Sigmoid colon (tissue), 6 donors: ENCODE measurements at regions not wholly inside any gene's neighbourhood (a gene's known extent, or its start where the extent isn't known, plus 50 kb on each side); places are given as distances from the start of the nearest gene placed in this dataset.

Experiments
- DNase-seq: peaks from one replicate; pipeline ENCODE4 v3.0.0-alpha.2; 2019
- H3K27ac ChIP-seq, 4 donors: fragments of 200-600 bp; sonication (generic); one replicate each; pipeline ENCODE4 v1.5.1; 2016 to 2019; ENCODE audit warnings: mild to moderate bottlenecking in 1 of 4
- H3K27me3 ChIP-seq, 3 donors: fragments of 200-600 bp; sonication (generic); one replicate each; pipeline ENCODE4 v1.5.1; 2019; ENCODE audit warnings: mild to moderate bottlenecking in 1 of 3
- H3K36me3 ChIP-seq, 4 donors: fragments of 200-600 bp; sonication (generic); one replicate each; pipeline ENCODE4 v1.5.1; 2016 to 2019
- H3K4me1 ChIP-seq, 4 donors: fragments of 200-600 bp; sonication (generic); one replicate each; pipeline ENCODE4 v1.5.1; 2017 to 2019
- H3K4me3 ChIP-seq, 4 donors: fragments of 200-600 bp; sonication (generic); one replicate each; pipeline ENCODE4 v1.5.1; 2017 to 2019; ENCODE audit warnings: mild to moderate bottlenecking in 2 of 4, moderate library complexity in 1 of 4
- H3K9me3 ChIP-seq, 4 donors: fragments of 200-600 bp in 3 of 4; sonication (generic) in 3 of 4; one replicate each; pipeline versions ENCODE4 v1.5.1 to v1.6.1; 2013 to 2019
- CTCF ChIP-seq, 4 experiments: fragments of 450-650 bp in 3 of 4; fragments of 200-600 bp in 1 of 4; IDR thresholded peaks; one replicate each; pipeline ENCODE4 v1.5.1; 2016 to 2019; ENCODE audit warnings: antibody characterized with exemption in 4 of 4, mild to moderate bottlenecking in 3 of 4, moderate library complexity in 2 of 4
- EP300 ChIP-seq, 4 donors: sonication (generic); formaldehyde crosslinking; IDR thresholded peaks; one replicate each; pipeline ENCODE4 v1.6.1; 2017; ENCODE audit warnings: antibody characterized with exemption in 4 of 4
- POLR2A ChIP-seq, 2 donors: fragments of 450-650 bp; IDR thresholded peaks; one replicate each; pipeline ENCODE4 v1.6.1; 2016; ENCODE audit warnings: antibody characterized with exemption in 2 of 2, mild to moderate bottlenecking in 2 of 2, moderate library complexity in 2 of 2
- POLR2AphosphoS5 ChIP-seq, 4 donors: sonication (generic); formaldehyde crosslinking; IDR thresholded peaks; one replicate each; pipeline ENCODE4 v1.6.1; 2017; ENCODE audit warnings: antibody characterized with exemption in 4 of 4
- WGBS, 2 donors: extraction: QIAGEN DNeasy Blood & Tissue Kit; methylation state at CpG; one replicate each; pipeline ENCODE4 v1.1.7; 2013; 5-methylcytosine and 5-hydroxymethylcytosine counted together
- intact Hi-C: fragments of 100-400 bp; cut with DNase I; formaldehyde crosslinking; loops from one replicate; pipeline ENCODE4 v1.15.1; 2023
- donor health status: healthy with polysubstance abuse.
- donor health status: healthy.

GRCh38 chr6:144749263-144749662, 464.1 kb downstream of the UTRN start:
- TF ChIP-seq POLR2AphosphoS5 (IDR thresholded peaks at IDR 0.05) (no peak), CTCF (IDR thresholded peaks at IDR 0.05) (no peak), POLR2A (IDR thresholded peaks at IDR 0.05) (no peak), EP300 (IDR thresholded peaks at IDR 0.05) (no peak)
- H3K27me3 ChIP-seq = no peaks in the 10 kb centered on the region
- H3K9me3 ChIP-seq = no peaks in the 10 kb centered on the region
- WGBS, 2 donors = 22 to 68% methylated on average over 3 of the region's 3 CpGs
- intact Hi-C loops = no loop called here
- no peak for DNase-seq
- no peaks in the 10 kb centered on the region for H3K4me1 ChIP-seq
- H3K36me3 ChIP-seq = peaks cover 0 to 7% (median 0%) of the 10 kb centered on the region in 4 donors
- no peak overlapping the region for H3K27ac ChIP-seq
- no peak overlapping the region for H3K4me3 ChIP-seq

DNA sequence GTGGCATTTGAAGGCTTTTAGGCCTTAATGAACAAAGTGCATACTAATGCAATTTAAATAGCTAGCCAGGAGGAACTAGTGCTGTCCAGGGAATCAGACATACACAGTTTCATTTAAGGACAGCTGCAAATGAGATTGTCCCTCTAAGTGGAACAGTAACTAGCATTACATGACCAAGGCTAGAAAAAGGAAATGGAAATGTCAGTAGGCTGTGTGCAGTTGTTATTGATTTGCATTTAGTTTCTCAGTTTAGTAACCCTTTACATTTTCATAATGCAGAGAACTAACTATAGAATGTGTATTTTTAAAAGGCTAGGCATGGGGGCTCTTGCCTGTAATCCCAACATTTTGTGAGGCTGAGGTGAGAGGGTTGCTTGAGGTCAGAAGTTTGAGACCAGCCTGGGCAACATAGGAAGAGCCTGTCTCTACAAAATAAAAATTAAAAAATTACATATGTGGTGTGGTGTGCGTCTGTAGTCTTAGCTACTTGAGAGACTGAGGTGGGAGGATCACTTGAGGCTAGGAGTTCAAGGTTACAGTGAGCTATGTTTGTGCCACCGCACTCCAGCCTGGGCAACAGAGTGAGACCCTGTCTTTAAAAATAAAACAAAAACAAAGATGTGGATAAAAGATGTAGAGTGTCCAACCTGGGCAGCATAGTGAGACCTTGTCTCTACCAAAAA, 468.0 kb downstream of the UTRN start:
- H3K27me3 ChIP-seq = no peaks in the 10 kb centered on the region
- H3K9me3 ChIP-seq = no peaks in the 10 kb centered on the region
- TF ChIP-seq POLR2A (IDR thresholded peaks at IDR 0.05) (no peak), POLR2AphosphoS5 (IDR thresholded peaks at IDR 0.05) (no peak), EP300 (IDR thresholded peaks at IDR 0.05) (no peak), CTCF (IDR thresholded peaks at IDR 0.05) (no peak)
- no peak for DNase-seq
- H3K4me3 ChIP-seq = no peak overlapping the region
- no peaks in the 10 kb centered on the region for H3K4me1 ChIP-seq
- peaks cover 0 to 4% (median 0%) of the 10 kb centered on the region in 4 donors for H3K36me3 ChIP-seq
- WGBS, 2 donors = 90 to 94% methylated on average over 2 of the region's 2 CpGs
- H3K27ac ChIP-seq = no peak overlapping the region
- intact Hi-C loops = no loop called here

DNA sequence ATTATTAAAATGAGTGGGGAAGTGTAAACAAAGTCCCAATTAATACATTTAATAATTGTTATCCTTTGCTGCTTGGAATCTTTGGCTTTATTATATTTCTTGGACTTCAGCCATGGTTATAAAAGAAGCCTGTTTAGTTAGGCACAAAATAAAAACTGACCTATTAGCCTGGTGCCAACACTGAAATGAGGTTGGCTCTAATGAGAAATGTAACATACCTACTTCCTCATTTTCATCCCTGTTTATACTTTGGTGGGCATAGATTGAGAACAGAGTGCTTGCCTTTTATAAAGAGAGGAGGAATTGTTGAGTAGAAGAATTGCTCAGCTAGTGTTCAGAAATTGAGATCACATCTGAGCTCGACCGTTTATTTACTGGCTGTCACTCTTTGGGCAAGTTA, 471.3 kb downstream of the UTRN start:
- intact Hi-C loops = no loop called here
- Histone ChIP-seq H3K27me3 (no peaks in the 10 kb centered on the region), H3K9me3 (no peaks in the 10 kb centered on the region), H3K27ac (no peak overlapping the region), H3K36me3 (no peaks in the 10 kb centered on the region), H3K4me1 (no peaks in the 10 kb centered on the region), H3K4me3 (no peak overlapping the region)
- no peak for DNase-seq
- no peak for TF ChIP-seq POLR2A (IDR thresholded peaks at IDR 0.05)
- no peak for TF ChIP-seq CTCF (IDR thresholded peaks at IDR 0.05)
- WGBS, 2 donors = 58 to 90% methylated on average over 2 of the region's 2 CpGs

GRCh38 chr6:144757299-144757698, 472.2 kb downstream of the UTRN start:
- 57 to 82% methylated on average over 3 of the region's 3 CpGs for WGBS, 2 donors
- H3K4me3 ChIP-seq = no peak overlapping the region
- H3K27ac ChIP-seq = no peak overlapping the region
- no peaks in the 10 kb centered on the region for H3K36me3 ChIP-seq
- intact Hi-C loops = no loop called here
- no peaks in the 10 kb centered on the region for H3K27me3 ChIP-seq
- no peaks in the 10 kb centered on the region for H3K4me1 ChIP-seq
- DNase-seq = no peak
- H3K9me3 ChIP-seq = no peaks in the 10 kb centered on the region
- TF ChIP-seq POLR2AphosphoS5 (IDR thresholded peaks at IDR 0.05) (no peak), EP300 (IDR thresholded peaks at IDR 0.05) (no peak), POLR2A (IDR thresholded peaks at IDR 0.05) (no peak), CTCF (IDR thresholded peaks at IDR 0.05) (no peak)

GRCh38 chr6:144757730-144758129, 472.6 kb downstream of the UTRN start:
- intact Hi-C loops = no loop called here
- H3K4me3 ChIP-seq = no peak overlapping the region
- H3K27me3 ChIP-seq = no peaks in the 10 kb centered on the region
- H3K4me1 ChIP-seq = no peaks in the 10 kb centered on the region
- no peaks in the 10 kb centered on the region for H3K36me3 ChIP-seq
- H3K9me3 ChIP-seq = no peaks in the 10 kb centered on the region
- H3K27ac ChIP-seq = no peak overlapping the region
- no peak for DNase-seq
- TF ChIP-seq POLR2A (IDR thresholded peaks at IDR 0.05) = no peak
- no peak for TF ChIP-seq POLR2AphosphoS5 (IDR thresholded peaks at IDR 0.05)
- no peak for TF ChIP-seq EP300 (IDR thresholded peaks at IDR 0.05)
- TF ChIP-seq CTCF (IDR thresholded peaks at IDR 0.05) = no peak
- WGBS, 2 donors = 16 to 64% methylated on average over 3 of the region's 3 CpGs
